ENCODE measurements at regions not wholly inside any gene's neighbourhood (a gene's known extent, or its start where the extent isn't known, plus 50 kb on each side); places are given as distances from the start of the nearest gene placed in this dataset.

DNA sequence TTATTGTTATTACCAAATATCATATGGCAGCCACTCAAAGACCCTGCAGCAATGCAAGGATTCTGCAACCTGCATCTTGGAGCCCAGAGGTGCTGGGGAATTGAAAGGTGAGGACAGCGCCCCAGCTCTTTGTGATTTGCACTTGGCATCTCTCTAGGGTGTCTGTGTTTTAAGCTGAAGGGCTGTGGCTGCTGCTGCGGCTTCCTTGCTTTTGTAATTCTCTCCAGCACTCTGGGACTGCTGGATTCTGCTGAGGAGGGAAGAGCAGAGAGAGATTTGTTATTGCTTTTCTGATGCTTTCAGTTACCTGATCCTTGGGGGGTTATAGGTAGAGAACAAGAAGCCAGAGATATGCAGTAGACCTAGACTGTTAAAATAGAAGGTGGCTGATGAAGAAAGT lies 562.4 kb downstream of the EBF1 start:
- Histone ChIP-seq H3K27ac (ENCODE audit: low read length) (no peak overlapping the region), H3K9me2 (replicated peaks; ENCODE audit: insufficient read depth, low read length) (no peaks in the 10 kb centered on the region), H3K4me2 (ENCODE audit: low read depth, low read length) (no peak overlapping the region), H3K27me3 (replicated peaks; ENCODE audit: insufficient read depth, low read length) (no peaks in the 10 kb centered on the region), H3K9me3 (replicated peaks; ENCODE audit: insufficient read depth, low read length) (no peaks in the 10 kb centered on the region), H3K4me3 (ENCODE audit: low read length) (no peak overlapping the region), H3F3A (ENCODE audit: insufficient read depth, low read length) (no peaks in the 10 kb centered on the region), H3K4me1 (ENCODE audit: low read length) (peaks cover 18% of the 10 kb centered on the region), H4K20me1 (ENCODE audit: insufficient read depth, low read length) (no peaks in the 10 kb centered on the region), H3K36me3 (replicated peaks; ENCODE audit: insufficient read depth, low read length) (no peaks in the 10 kb centered on the region), H2AFZ (ENCODE audit: low read length) (no peak overlapping the region), H3K79me2 (ENCODE audit: low read length) (no peaks in the 10 kb centered on the region), H3K9ac (ENCODE audit: low read length) (no peak overlapping the region)
- TF ChIP-seq EZH2phosphoT487 (IDR thresholded peaks at IDR 0.05; ENCODE audit: low read length), result no peak
- TF ChIP-seq, protein P1, sequence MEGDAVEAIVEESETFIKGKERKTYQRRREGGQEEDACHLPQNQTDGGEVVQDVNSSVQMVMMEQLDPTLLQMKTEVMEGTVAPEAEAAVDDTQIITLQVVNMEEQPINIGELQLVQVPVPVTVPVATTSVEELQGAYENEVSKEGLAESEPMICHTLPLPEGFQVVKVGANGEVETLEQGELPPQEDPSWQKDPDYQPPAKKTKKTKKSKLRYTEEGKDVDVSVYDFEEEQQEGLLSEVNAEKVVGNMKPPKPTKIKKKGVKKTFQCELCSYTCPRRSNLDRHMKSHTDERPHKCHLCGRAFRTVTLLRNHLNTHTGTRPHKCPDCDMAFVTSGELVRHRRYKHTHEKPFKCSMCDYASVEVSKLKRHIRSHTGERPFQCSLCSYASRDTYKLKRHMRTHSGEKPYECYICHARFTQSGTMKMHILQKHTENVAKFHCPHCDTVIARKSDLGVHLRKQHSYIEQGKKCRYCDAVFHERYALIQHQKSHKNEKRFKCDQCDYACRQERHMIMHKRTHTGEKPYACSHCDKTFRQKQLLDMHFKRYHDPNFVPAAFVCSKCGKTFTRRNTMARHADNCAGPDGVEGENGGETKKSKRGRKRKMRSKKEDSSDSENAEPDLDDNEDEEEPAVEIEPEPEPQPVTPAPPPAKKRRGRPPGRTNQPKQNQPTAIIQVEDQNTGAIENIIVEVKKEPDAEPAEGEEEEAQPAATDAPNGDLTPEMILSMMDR (IDR thresholded peaks at IDR 0.05; ENCODE audit: low read length), result no peak
- TF ChIP-seq EZH2 (optimal IDR thresholded peaks at IDR 0.05; ENCODE audit: low read depth, low read length), result no peak
- no peak for DNase-seq

DNA sequence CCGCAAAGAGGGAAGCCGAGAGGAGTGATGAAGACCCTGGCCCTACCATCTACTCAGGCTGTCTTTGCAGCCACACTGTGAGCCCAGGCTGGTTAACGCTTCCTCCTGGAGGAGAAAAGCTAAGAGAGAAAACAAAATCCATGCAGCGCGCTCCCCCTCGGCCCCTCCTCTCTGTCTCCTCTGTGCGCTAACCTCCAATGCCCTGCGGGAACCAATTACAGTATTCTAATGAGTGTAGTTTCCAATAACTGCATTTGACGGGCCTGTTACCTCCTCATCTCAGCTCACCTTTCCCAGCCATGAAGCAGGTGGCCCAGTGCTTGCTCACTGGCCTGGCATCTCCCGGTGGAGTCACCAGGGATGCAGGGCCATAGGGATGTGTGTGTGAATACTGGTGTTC lies 565.5 kb downstream of the EBF1 start:
- TF ChIP-seq EZH2phosphoT487 (IDR thresholded peaks at IDR 0.05; ENCODE audit: low read length) (no peak), EZH2 (optimal IDR thresholded peaks at IDR 0.05; ENCODE audit: low read depth, low read length) (no peak)
- TF ChIP-seq, protein P1 (IDR thresholded peaks at IDR 0.05; ENCODE audit: low read length), result no peak
- Histone ChIP-seq H3K27me3 (replicated peaks; ENCODE audit: insufficient read depth, low read length) (no peaks in the 10 kb centered on the region), H3K4me1 (ENCODE audit: low read length) (peaks cover 19% of the 10 kb centered on the region), H4K20me1 (ENCODE audit: insufficient read depth, low read length) (no peaks in the 10 kb centered on the region), H3F3A (ENCODE audit: insufficient read depth, low read length) (no peaks in the 10 kb centered on the region), H3K9me2 (replicated peaks; ENCODE audit: insufficient read depth, low read length) (no peaks in the 10 kb centered on the region), H3K4me2 (ENCODE audit: low read depth, low read length) (no peak overlapping the region), H3K79me2 (ENCODE audit: low read length) (no peaks in the 10 kb centered on the region), H3K9me3 (replicated peaks; ENCODE audit: insufficient read depth, low read length) (no peaks in the 10 kb centered on the region), H3K36me3 (replicated peaks; ENCODE audit: insufficient read depth, low read length) (no peaks in the 10 kb centered on the region), H3K27ac (ENCODE audit: low read length) (no peak overlapping the region), H2AFZ (ENCODE audit: low read length) (no peak overlapping the region), H3K4me3 (ENCODE audit: low read length) (no peak overlapping the region), H3K9ac (ENCODE audit: low read length) (no peak overlapping the region)
- no peak for DNase-seq

DNA sequence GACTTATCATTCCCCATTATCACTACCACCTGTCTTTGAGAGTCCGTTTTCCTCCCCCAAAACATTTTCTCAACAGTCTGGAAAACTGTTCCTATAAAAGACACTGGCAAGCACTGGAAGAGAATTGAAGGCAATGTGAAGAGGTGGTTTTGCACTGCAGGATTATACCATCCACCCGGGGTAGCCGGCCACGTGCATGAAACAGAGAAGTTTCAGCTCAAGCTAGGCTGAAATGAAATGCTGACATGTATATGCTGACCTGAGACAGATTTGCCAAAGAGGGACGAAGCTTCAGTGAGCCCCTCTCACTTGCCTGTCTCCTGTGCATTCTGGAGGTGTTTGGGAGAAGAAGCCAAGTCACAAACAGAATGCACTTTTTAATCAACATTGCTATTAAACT lies 567.0 kb downstream of the EBF1 start:
- Histone ChIP-seq H3K4me1 (ENCODE audit: low read length) (peaks cover 9% of the 10 kb centered on the region), H4K20me1 (ENCODE audit: insufficient read depth, low read length) (no peaks in the 10 kb centered on the region), H2AFZ (ENCODE audit: low read length) (no peak overlapping the region), H3K36me3 (replicated peaks; ENCODE audit: insufficient read depth, low read length) (no peaks in the 10 kb centered on the region), H3K27me3 (replicated peaks; ENCODE audit: insufficient read depth, low read length) (no peaks in the 10 kb centered on the region), H3K4me2 (ENCODE audit: low read depth, low read length) (no peak overlapping the region), H3K9me3 (replicated peaks; ENCODE audit: insufficient read depth, low read length) (no peaks in the 10 kb centered on the region), H3K79me2 (ENCODE audit: low read length) (no peaks in the 10 kb centered on the region), H3K9ac (ENCODE audit: low read length) (no peak overlapping the region), H3K4me3 (ENCODE audit: low read length) (no peak overlapping the region), H3F3A (ENCODE audit: insufficient read depth, low read length) (no peaks in the 10 kb centered on the region), H3K27ac (ENCODE audit: low read length) (no peak overlapping the region), H3K9me2 (replicated peaks; ENCODE audit: insufficient read depth, low read length) (no peaks in the 10 kb centered on the region)
- TF ChIP-seq EZH2 (optimal IDR thresholded peaks at IDR 0.05; ENCODE audit: low read depth, low read length) (no peak), EZH2phosphoT487 (IDR thresholded peaks at IDR 0.05; ENCODE audit: low read length) (no peak)
- TF ChIP-seq, protein P1 (IDR thresholded peaks at IDR 0.05; ENCODE audit: low read length), result no peak
- peak; percentile 34 for DNase-seq

Measured in MM.1S (cell line).